Stomach (tissue), 4 donors: ENCODE measurements at regions not wholly inside any gene's neighbourhood (a gene's known extent, or its start where the extent isn't known, plus 50 kb on each side); places are given as distances from the start of the nearest gene placed in this dataset.
"Not testable (repeated sequence)": the region's sequence is repeated elsewhere in the genome, so short reads cannot be mapped to it uniquely, and the experiment has no call there.

Experiments used
- CTCF ChIP-seq, 7 experiments: fragments of 450-650 bp in 4 of 7; fragments of 200-600 bp in 3 of 7; sonication (generic) in 3 of 7; IDR thresholded peaks; one replicate each; pipeline ENCODE4 v1.5.1; 2016 to 2019; ENCODE audit warnings: antibody characterized with exemption in 7 of 7, control low read depth in 2 of 7, mild to moderate bottlenecking in 1 of 7
- EP300 ChIP-seq: sonication (generic); formaldehyde crosslinking; IDR thresholded peaks from one replicate; pipeline ENCODE4 v1.6.1; 2017; ENCODE audit warnings: antibody characterized with exemption
- POLR2A ChIP-seq, 4 donors: fragments of 450-650 bp; IDR thresholded peaks; one replicate each; pipeline ENCODE4 v1.6.1; 2016; ENCODE audit warnings: antibody characterized with exemption in 4 of 4, control low read depth in 2 of 4, mild to moderate bottlenecking in 1 of 4, moderate library complexity in 1 of 4
- POLR2AphosphoS5 ChIP-seq, 3 donors: sonication (generic); formaldehyde crosslinking; IDR thresholded peaks; one replicate each; pipeline ENCODE4 v1.6.1; 2016; ENCODE audit warnings: antibody characterized with exemption in 3 of 3

GRCh38 chr10:17522269-17522668 lies 67.9 kb upstream of the ST8SIA6 start:
- not testable (repeated sequence) for TF ChIP-seq CTCF (IDR thresholded peaks at IDR 0.05); EP300; POLR2AphosphoS5 (IDR thresholded peaks at IDR 0.05); POLR2A (IDR thresholded peaks at IDR 0.05)
